ENCODE measurements at regions not wholly inside any gene's neighbourhood (a gene's known extent, or its start where the extent isn't known, plus 50 kb on each side); places are given as distances from the start of the nearest gene placed in this dataset.

- ATAC-seq: no peak
- no peak for DNase-seq
- Histone ChIP-seq H3K4me1 (peaks cover 0 to 6% of the 10 kb centered on the region in 2 donors), H3K4me3 (no peak overlapping the region), H3K27me3 (no peaks in the 10 kb centered on the region), H3K27ac (no peak overlapping the region), H3K9me3 (no peaks in the 10 kb centered on the region), H3K36me3 (no peaks in the 10 kb centered on the region)
- in situ Hi-C loops (cut with MboI; ENCODE audit: low sequenced_read_pairs in 4 of 4) (loop anchor here in 1 of 4 donors (25.0 kb wide), 1 partner anchor 197 kb away; no protein-coding TSS in a partner anchor), intact Hi-C loops (cut with DNase I; ENCODE audit: low total_unique reads) (no loop called here)
- TF ChIP-seq CTCF (IDR thresholded peaks at IDR 0.05 in 4 of 5, conservative IDR thresholded peaks at IDR 0.05 in 1 of 5): no peak
- TF ChIP-seq POLR2A (IDR thresholded peaks at IDR 0.05): no peak
These were observed 112.9 kb upstream of the STK17B start for GRCh38 chr2:196284144-196284844.

GRCh38 chr2:196284866-196285557 is 113.6 kb upstream of the STK17B start:
- H3K36me3 ChIP-seq: no peaks in the 10 kb centered on the region
- intact Hi-C loops (cut with DNase I; ENCODE audit: low total_unique reads) (no loop called here), in situ Hi-C loops (cut with MboI; ENCODE audit: low sequenced_read_pairs in 4 of 4) (loop anchor here in 1 of 4 donors (25.0 kb wide), 1 partner anchor 198 kb away; no protein-coding TSS in a partner anchor)
- H3K27ac ChIP-seq: no peak overlapping the region
- DNase-seq (no peak), ATAC-seq (no peak)
- H3K4me3 ChIP-seq: no peak overlapping the region
- TF ChIP-seq POLR2A (IDR thresholded peaks at IDR 0.05) (no peak), CTCF (IDR thresholded peaks at IDR 0.05 in 4 of 5, conservative IDR thresholded peaks at IDR 0.05 in 1 of 5) (no peak)
- no peaks in the 10 kb centered on the region for H3K27me3 ChIP-seq
- no peaks in the 10 kb centered on the region for H3K9me3 ChIP-seq
- peaks cover 0 to 7% of the 10 kb centered on the region in 2 donors for H3K4me1 ChIP-seq

GRCh38 chr2:196286821-196287220 is 115.4 kb upstream of the STK17B start:
- DNase-seq: no peak
- no peak overlapping the region for H3K27ac ChIP-seq
- no peaks in the 10 kb centered on the region for H3K36me3 ChIP-seq
- H3K4me3 ChIP-seq: no peak overlapping the region
- H3K4me1 ChIP-seq: peaks cover 1 to 21% of the 10 kb centered on the region in 2 donors
- intact Hi-C loops (cut with DNase I; ENCODE audit: low total_unique reads): no loop called here
- TF ChIP-seq CTCF (IDR thresholded peaks at IDR 0.05 in 4 of 5, conservative IDR thresholded peaks at IDR 0.05 in 1 of 5): no peak
- TF ChIP-seq POLR2A (IDR thresholded peaks at IDR 0.05): no peak
- ATAC-seq: no peak
- in situ Hi-C loops (cut with MboI; ENCODE audit: low sequenced_read_pairs in 4 of 4): loop anchor here in 1 of 4 donors (25.0 kb wide), 1 partner anchor 200 kb away; no protein-coding TSS in a partner anchor
- no peaks in the 10 kb centered on the region for H3K27me3 ChIP-seq
- H3K9me3 ChIP-seq: no peaks in the 10 kb centered on the region

- in situ Hi-C loops (cut with MboI; ENCODE audit: low sequenced_read_pairs in 4 of 4): loop anchor here in 1 of 4 donors (25.0 kb wide), 1 partner anchor 200 kb away; no protein-coding TSS in a partner anchor
- ATAC-seq: no peak
- Histone ChIP-seq H3K27ac (no peak overlapping the region), H3K9me3 (no peaks in the 10 kb centered on the region), H3K4me3 (no peak overlapping the region), H3K4me1 (peaks cover 8 to 26% of the 10 kb centered on the region in 2 donors), H3K27me3 (no peaks in the 10 kb centered on the region), H3K36me3 (no peaks in the 10 kb centered on the region)
- no peak for TF ChIP-seq CTCF (IDR thresholded peaks at IDR 0.05 in 4 of 5, conservative IDR thresholded peaks at IDR 0.05 in 1 of 5)
- TF ChIP-seq POLR2A (IDR thresholded peaks at IDR 0.05): no peak
- intact Hi-C loops (cut with DNase I; ENCODE audit: low total_unique reads): no loop called here
- DNase-seq: no peak
These were observed 116.1 kb upstream of the STK17B start for GRCh38 chr2:196287523-196287922.

Measured in gastrocnemius medialis (tissue), 4 donors.